OCI-LY7 (cell line): ENCODE measurements at regions not wholly inside any gene's neighbourhood (a gene's known extent, or its start where the extent isn't known, plus 50 kb on each side); places are given as distances from the start of the nearest gene placed in this dataset.
"Not testable (repeated sequence)": the region's sequence is repeated elsewhere in the genome, so short reads cannot be mapped to it uniquely, and the experiment has no call there.

Source experiments
- BruUV-seq: library from RNA; stranded (reverse); fragments of 400-500 nt; replicated peaks from 2 replicates; lab custom pipeline; 2021; lab: Mats Ljungman, UMichigan
- CTCF ChIA-PET: fragments of 300-600 bp; sonication (Branson Sonifier 250); formaldehyde crosslinking; loops from one replicate; lab custom pipeline; 2022; ENCODE audit warnings: antibody characterized with exemption; ENCODE audit not compliant: unreplicated experiment; lab: Charles Lee
- POLR2A ChIA-PET: fragments of 300-600 bp; sonication (Branson Sonifier 250); formaldehyde crosslinking; loops from one replicate; lab custom pipeline; 2022; ENCODE audit warnings: antibody characterized with exemption; lab: Charles Lee
- DNase-seq: peaks from one replicate; pipeline ENCODE4 v3.0.0-alpha.2; 2015; ENCODE audit warnings: low spot score
- H2AFZ ChIP-seq: fragments of 200-600 bp; sonication (generic), shearing (Covaris generic); 2 replicates; pipeline ENCODE4 v1.6.1; 2014; ENCODE audit warnings: mild to moderate bottlenecking, antibody characterized with exemption, low read length, moderate library complexity
- H3K27ac ChIP-seq: fragments of 200-600 bp; sonication (generic); 2 replicates; pipeline ENCODE4 v1.5.1; 2014; ENCODE audit warnings: mixed run types, low read depth, mild to moderate bottlenecking, moderate library complexity, low read length, inconsistent platforms; ENCODE audit not compliant: poor library complexity, severe bottlenecking
- H3K36me3 ChIP-seq: fragments of 200-600 bp; sonication (generic); 2 replicates; pipeline ENCODE4 v1.6.1; 2014; ENCODE audit warnings: mild to moderate bottlenecking, antibody characterized with exemption, low read length, moderate library complexity, mixed read lengths; ENCODE audit not compliant: insufficient read depth
- H3K4me1 ChIP-seq: fragments of 200-600 bp; sonication (generic); 2 replicates; pipeline ENCODE4 v1.5.1; 2014; ENCODE audit warnings: mild to moderate bottlenecking, low read length; ENCODE audit not compliant: insufficient read depth, poor library complexity, severe bottlenecking
- H3K4me2 ChIP-seq: fragments of 200-600 bp; sonication (generic); 2 replicates; pipeline ENCODE4 v1.6.1; 2014; ENCODE audit warnings: mild to moderate bottlenecking, low read length
- H3K4me3 ChIP-seq: fragments of 200-600 bp; sonication (generic); 2 replicates; pipeline ENCODE4 v1.5.1; 2014; ENCODE audit warnings: mild to moderate bottlenecking, low read depth, low read length; ENCODE audit not compliant: poor library complexity, severe bottlenecking
- H3K79me2 ChIP-seq: fragments of 200-600 bp; sonication (generic); 2 replicates; pipeline ENCODE4 v1.6.1; 2016; ENCODE audit warnings: low read depth, mild to moderate bottlenecking, low read length, moderate library complexity, mixed read lengths; ENCODE audit not compliant: insufficient read depth
- H3K9me2 ChIP-seq: fragments of 200-600 bp; sonication (generic); 2 replicates; pipeline ENCODE4 v1.6.1; 2016; ENCODE audit warnings: mild to moderate bottlenecking, low read length, mixed read lengths; ENCODE audit not compliant: insufficient read depth
- H3K9me3 ChIP-seq: fragments of 200-600 bp; sonication (generic); 2 replicates; pipeline ENCODE4 v1.6.1; 2014; ENCODE audit warnings: mild to moderate bottlenecking, mixed run types, low read length, mixed read lengths
- H4K20me1 ChIP-seq: fragments of 200-600 bp; sonication (generic); 2 replicates; pipeline ENCODE4 v1.6.1; 2014; ENCODE audit warnings: mild to moderate bottlenecking, antibody characterized with exemption, low read length, moderate library complexity, mixed read lengths; ENCODE audit not compliant: insufficient read depth
- EZH2phosphoT487 ChIP-seq: fragments of 200-600 bp; sonication (generic); IDR thresholded peaks from 2 replicates; pipeline ENCODE4 v1.6.1; 2018; ENCODE audit warnings: low read depth, borderline replicate concordance, mild to moderate bottlenecking, mixed run types, antibody characterized with exemption, low read length, moderate library complexity, mixed read lengths
- intact Hi-C: fragments of 100-400 bp; cut with micrococcal nuclease; formaldehyde crosslinking; loops from one replicate; pipeline ENCODE4 v1.10.0; 2022; ENCODE audit not compliant: unreplicated experiment
- TF ChIP-seq, protein P1 (sequence below): fragments of 200-600 bp; sonication (generic); conservative IDR thresholded peaks from 2 replicates; pipeline ENCODE4 v1.5.1; 2014; ENCODE audit warnings: mild to moderate bottlenecking, antibody characterized with exemption, low read length, moderate library complexity, mixed read lengths

DNA sequence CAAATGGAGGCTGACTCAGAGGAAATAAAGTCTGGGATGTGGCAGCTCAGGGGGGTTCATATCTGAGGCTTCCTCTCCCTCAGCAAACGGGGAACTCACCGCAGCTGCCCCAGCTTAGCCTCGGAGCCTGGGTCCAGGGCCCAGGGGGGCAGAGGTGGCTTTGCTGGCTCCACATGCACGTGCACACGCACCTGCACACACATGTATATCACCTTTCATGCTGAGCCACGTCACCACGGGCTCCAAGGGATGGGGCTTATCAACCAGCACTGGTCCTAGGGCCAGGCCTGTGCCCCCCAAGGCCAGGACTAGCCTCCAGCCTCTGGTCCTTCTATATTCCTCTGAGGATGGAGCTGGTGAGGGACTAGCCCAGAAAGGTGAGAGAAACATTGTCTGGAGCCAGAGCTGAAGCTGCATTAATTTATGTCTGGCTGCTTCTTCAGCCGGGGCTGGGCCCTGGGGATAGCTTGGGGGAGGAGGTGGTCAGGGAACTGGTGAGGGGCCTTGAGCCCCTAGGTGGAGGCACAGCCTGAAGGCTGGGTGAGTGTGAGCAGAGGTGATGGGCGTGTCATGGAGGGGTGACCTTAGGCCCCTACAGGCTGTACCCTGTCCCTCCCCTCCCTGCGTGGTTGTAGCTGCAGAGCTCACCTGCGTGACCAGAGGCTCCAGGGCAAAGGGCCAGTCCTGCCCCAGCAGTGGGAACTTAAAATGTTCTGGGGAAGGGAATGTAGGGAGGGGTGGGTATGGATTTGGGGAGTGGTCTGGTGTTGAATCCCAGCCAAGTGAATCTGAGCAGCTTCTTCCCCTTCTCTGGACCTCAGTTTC is 520.8 kb downstream of the PTPRU start:
- DNase-seq, result no peak
- no peak overlapping the region for H3K27ac ChIP-seq
- CTCF ChIA-PET, result no interaction called here
- no peaks in the 10 kb centered on the region for H4K20me1 ChIP-seq
- H2AFZ ChIP-seq, result no peak overlapping the region
- no peaks in the 10 kb centered on the region for H3K4me1 ChIP-seq
- H3K4me2 ChIP-seq, result no peak overlapping the region
- TF ChIP-seq, protein P1, sequence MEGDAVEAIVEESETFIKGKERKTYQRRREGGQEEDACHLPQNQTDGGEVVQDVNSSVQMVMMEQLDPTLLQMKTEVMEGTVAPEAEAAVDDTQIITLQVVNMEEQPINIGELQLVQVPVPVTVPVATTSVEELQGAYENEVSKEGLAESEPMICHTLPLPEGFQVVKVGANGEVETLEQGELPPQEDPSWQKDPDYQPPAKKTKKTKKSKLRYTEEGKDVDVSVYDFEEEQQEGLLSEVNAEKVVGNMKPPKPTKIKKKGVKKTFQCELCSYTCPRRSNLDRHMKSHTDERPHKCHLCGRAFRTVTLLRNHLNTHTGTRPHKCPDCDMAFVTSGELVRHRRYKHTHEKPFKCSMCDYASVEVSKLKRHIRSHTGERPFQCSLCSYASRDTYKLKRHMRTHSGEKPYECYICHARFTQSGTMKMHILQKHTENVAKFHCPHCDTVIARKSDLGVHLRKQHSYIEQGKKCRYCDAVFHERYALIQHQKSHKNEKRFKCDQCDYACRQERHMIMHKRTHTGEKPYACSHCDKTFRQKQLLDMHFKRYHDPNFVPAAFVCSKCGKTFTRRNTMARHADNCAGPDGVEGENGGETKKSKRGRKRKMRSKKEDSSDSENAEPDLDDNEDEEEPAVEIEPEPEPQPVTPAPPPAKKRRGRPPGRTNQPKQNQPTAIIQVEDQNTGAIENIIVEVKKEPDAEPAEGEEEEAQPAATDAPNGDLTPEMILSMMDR, result no peak
- TF ChIP-seq EZH2phosphoT487, result no peak
- no peaks in the 10 kb centered on the region for H3K79me2 ChIP-seq
- POLR2A ChIA-PET, result no interaction called here
- no peak overlapping the region for H3K4me3 ChIP-seq
- BruUV-seq, result no TSS peak
- no peaks in the 10 kb centered on the region for H3K36me3 ChIP-seq
- no peaks in the 10 kb centered on the region for H3K9me3 ChIP-seq
- intact Hi-C loops, result no loop called here
- H3K9me2 ChIP-seq, result no peaks in the 10 kb centered on the region

DNA sequence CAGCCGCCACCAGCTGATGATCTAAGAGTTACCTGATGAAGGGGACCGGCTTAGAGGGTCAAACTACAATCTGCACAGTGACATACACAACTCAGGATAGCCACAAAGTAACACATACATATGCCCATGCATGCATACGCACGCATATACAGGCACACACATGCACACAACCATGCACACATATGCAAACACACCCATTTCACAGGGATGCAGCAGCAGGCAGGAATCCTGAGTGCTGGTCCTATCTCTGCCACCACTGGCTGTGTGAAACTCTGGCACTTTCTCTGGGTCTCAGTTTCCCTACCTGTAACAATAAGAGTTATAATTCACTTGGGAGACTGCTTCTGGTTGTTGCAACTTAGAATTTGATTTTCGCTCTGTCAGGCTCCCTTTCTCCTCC is 520.2 kb downstream of the PTPRU start:
- intact Hi-C loops, result no loop called here
- Histone ChIP-seq H3K9me3 (no peaks in the 10 kb centered on the region), H3K79me2 (no peaks in the 10 kb centered on the region), H3K9me2 (no peaks in the 10 kb centered on the region), H3K4me2 (no peak overlapping the region), H3K4me3 (no peak overlapping the region), H4K20me1 (no peaks in the 10 kb centered on the region), H2AFZ (no peak overlapping the region), H3K27ac (no peak overlapping the region), H3K36me3 (no peaks in the 10 kb centered on the region), H3K4me1 (no peaks in the 10 kb centered on the region)
- ChIA-PET POLR2A (no interaction called here), CTCF (no interaction called here)
- no TSS peak for BruUV-seq
- no peak for DNase-seq
- TF ChIP-seq, protein P1, result no peak
- no peak for TF ChIP-seq EZH2phosphoT487

DNA sequence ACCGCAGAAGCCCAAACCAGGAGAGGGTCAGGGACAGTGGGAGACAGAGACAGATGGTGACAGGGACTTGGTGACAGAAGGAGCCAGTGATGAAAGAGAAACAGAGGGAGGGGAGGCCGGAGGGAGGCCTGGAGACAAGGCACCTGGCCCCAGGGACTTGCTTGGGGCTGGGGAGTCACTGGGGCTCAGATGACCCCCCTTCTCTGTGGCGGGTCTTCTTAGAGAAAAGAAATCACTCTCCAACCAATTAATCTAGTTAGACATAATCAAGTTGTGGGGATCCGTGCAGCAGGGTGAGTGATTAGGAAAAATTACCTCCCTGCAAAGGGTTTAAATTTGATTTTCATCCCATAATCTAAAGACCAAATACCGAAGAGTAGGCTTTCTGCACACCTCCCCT is 519.8 kb downstream of the PTPRU start:
- intact Hi-C loops, result no loop called here
- no peaks in the 10 kb centered on the region for H3K9me3 ChIP-seq
- H2AFZ ChIP-seq, result no peak overlapping the region
- ChIA-PET CTCF (no interaction called here), POLR2A (no interaction called here)
- TF ChIP-seq, protein P1, result no peak
- TF ChIP-seq EZH2phosphoT487, result no peak
- H3K4me3 ChIP-seq, result no peak overlapping the region
- H3K36me3 ChIP-seq, result no peaks in the 10 kb centered on the region
- BruUV-seq, result no TSS peak
- H3K9me2 ChIP-seq, result no peaks in the 10 kb centered on the region
- no peaks in the 10 kb centered on the region for H3K4me1 ChIP-seq
- no peak overlapping the region for H3K27ac ChIP-seq
- no peak for DNase-seq
- H4K20me1 ChIP-seq, result no peaks in the 10 kb centered on the region
- H3K79me2 ChIP-seq, result no peaks in the 10 kb centered on the region
- H3K4me2 ChIP-seq, result no peak overlapping the region

DNA sequence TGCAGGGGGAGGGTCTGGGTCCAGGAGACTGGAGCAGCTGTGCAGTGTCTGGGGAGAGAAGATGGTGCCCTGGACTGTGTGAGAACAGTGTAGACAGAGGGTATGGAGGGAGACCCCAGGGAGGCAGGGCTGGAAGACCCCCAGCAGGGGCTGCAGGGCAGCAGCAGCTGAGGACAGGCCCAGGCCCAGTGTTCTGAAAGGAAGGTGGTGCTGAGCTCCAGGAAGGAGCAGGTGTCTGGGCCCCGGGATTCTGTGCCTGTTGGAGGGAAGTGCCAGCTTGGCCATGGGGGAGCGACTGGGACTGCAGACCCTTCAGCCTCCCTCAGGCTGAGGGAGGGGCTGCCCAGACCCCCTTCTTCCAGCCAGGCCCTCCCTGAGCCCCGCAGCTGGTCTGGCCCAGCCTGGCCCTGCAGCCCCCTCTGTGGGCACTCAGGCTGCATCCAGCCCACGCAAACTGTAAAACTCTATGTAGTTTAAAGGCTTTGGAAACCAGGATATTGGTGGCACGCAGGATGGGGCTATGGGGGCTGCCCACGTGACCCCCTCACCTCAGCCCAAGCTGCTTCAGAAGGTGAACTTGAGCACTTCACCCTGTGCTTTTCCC is 519.2 kb downstream of the PTPRU start:
- H3K4me1 ChIP-seq, H3K4me3 ChIP-seq, intact Hi-C loops, H3K4me2 ChIP-seq, H3K79me2 ChIP-seq, H4K20me1 ChIP-seq, H3K9me3 ChIP-seq, CTCF ChIA-PET, POLR2A ChIA-PET, H3K27ac ChIP-seq, DNase-seq, BruUV-seq, H3K9me2 ChIP-seq, H2AFZ ChIP-seq, H3K36me3 ChIP-seq: not testable (repeated sequence)
